Liver (tissue), 3 donors: ENCODE measurements at regions not wholly inside any gene's neighbourhood (a gene's known extent, or its start where the extent isn't known, plus 50 kb on each side); places are given as distances from the start of the nearest gene placed in this dataset.

Experiments used
- EGR1 ChIP-seq, 2 donors: IDR thresholded peaks; 2 replicates each; pipeline ENCODE4 v1.6.1; 2016 to 2018; ENCODE audit warnings: antibody characterized with exemption in 2 of 2, low read depth in 2 of 2
- FOXA1 ChIP-seq: IDR thresholded peaks from 2 replicates; pipeline ENCODE4 v1.6.1; 2016; ENCODE audit warnings: antibody characterized with exemption
- RAD21 ChIP-seq, 2 donors: IDR thresholded peaks; 2 replicates each; pipeline ENCODE4 v1.6.1; 2016; ENCODE audit warnings: antibody characterized with exemption in 2 of 2, mild to moderate bottlenecking in 2 of 2
- TF ChIP-seq, protein P1 (sequence below): fragments of 150-350 bp; IDR thresholded peaks from 2 replicates; pipeline ENCODE4 v1.5.1; 2017; ENCODE audit warnings: improper control_type of control experiment, low read depth, low read length; ENCODE audit not compliant: missing input control
- TF ChIP-seq, protein P2 (sequence below): IDR thresholded peaks from 2 replicates; pipeline ENCODE4 v1.6.1; 2016; ENCODE audit warnings: antibody characterized with exemption
- donor health status: healthy.
- donor health status: healthy.

DNA sequence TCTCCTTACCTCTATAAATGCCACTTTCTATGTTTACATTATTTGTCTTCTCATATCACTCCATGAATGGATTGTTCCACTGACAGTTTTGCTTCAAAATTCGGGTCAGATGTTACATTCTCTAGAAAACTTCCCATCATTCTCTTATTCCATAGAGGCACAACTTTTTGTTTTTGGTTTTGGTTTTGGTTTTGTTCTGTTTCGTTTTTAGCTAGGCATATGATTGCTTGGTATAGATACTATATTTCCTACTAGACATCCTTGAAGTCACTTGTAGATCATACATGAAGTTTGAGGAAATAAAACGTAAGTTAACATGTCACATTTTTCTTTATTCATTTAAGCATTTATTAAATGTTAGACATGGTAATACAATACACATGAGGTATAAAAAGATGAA is 961.0 kb downstream of the PCDH18 start:
- TF ChIP-seq, protein P1, sequence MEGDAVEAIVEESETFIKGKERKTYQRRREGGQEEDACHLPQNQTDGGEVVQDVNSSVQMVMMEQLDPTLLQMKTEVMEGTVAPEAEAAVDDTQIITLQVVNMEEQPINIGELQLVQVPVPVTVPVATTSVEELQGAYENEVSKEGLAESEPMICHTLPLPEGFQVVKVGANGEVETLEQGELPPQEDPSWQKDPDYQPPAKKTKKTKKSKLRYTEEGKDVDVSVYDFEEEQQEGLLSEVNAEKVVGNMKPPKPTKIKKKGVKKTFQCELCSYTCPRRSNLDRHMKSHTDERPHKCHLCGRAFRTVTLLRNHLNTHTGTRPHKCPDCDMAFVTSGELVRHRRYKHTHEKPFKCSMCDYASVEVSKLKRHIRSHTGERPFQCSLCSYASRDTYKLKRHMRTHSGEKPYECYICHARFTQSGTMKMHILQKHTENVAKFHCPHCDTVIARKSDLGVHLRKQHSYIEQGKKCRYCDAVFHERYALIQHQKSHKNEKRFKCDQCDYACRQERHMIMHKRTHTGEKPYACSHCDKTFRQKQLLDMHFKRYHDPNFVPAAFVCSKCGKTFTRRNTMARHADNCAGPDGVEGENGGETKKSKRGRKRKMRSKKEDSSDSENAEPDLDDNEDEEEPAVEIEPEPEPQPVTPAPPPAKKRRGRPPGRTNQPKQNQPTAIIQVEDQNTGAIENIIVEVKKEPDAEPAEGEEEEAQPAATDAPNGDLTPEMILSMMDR, result no peak
- TF ChIP-seq EGR1 (IDR thresholded peaks at IDR 0.05; ENCODE audit: low read depth in 2 of 2) (no peak), RAD21 (IDR thresholded peaks at IDR 0.05) (no peak), FOXA1 (no peak)
- TF ChIP-seq, protein P2, sequence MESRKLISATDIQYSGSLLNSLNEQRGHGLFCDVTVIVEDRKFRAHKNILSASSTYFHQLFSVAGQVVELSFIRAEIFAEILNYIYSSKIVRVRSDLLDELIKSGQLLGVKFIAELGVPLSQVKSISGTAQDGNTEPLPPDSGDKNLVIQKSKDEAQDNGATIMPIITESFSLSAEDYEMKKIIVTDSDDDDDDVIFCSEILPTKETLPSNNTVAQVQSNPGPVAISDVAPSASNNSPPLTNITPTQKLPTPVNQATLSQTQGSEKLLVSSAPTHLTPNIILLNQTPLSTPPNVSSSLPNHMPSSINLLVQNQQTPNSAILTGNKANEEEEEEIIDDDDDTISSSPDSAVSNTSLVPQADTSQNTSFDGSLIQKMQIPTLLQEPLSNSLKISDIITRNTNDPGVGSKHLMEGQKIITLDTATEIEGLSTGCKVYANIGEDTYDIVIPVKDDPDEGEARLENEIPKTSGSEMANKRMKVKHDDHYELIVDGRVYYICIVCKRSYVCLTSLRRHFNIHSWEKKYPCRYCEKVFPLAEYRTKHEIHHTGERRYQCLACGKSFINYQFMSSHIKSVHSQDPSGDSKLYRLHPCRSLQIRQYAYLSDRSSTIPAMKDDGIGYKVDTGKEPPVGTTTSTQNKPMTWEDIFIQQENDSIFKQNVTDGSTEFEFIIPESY, result no peak
